ENCODE measurements at regions not wholly inside any gene's neighbourhood (a gene's known extent, or its start where the extent isn't known, plus 50 kb on each side); places are given as distances from the start of the nearest gene placed in this dataset.

GRCh38 chrX:110408949-110409588, 50.4 kb downstream of the RTL9 start:
- DNase-seq (ENCODE audit: low read depth, low spot score), result no peak

- no peak for DNase-seq (ENCODE audit: low read depth, low spot score)
These were observed 51.3 kb downstream of the RTL9 start for GRCh38 chrX:110409925-110410324.

GRCh38 chrX:110410603-110411002, 52.0 kb downstream of the RTL9 start:
- DNase-seq (ENCODE audit: low read depth, low spot score), result no peak

- DNase-seq (ENCODE audit: low read depth, low spot score), result peak; percentile 32
These were observed 54.5 kb downstream of the RTL9 start for GRCh38 chrX:110412971-110413726.

GRCh38 chrX:110413727-110414124, 55.1 kb downstream of the RTL9 start:
- no peak for DNase-seq (ENCODE audit: low read depth, low spot score)

GRCh38 chrX:110414273-110414672, 55.6 kb downstream of the RTL9 start:
- DNase-seq (ENCODE audit: low read depth, low spot score), result no peak

GRCh38 chrX:110414679-110415439, 56.2 kb downstream of the RTL9 start:
- DNase-seq (ENCODE audit: low read depth, low spot score), result no peak

GRCh38 chrX:110415440-110416170, 57.0 kb downstream of the RTL9 start:
- DNase-seq (ENCODE audit: low read depth, low spot score), result no peak

GRCh38 chrX:110417128-110417527, 58.5 kb downstream of the RTL9 start:
- no peak for DNase-seq (ENCODE audit: low read depth, low spot score)

- DNase-seq (ENCODE audit: low read depth, low spot score), result no peak
These were observed 59.9 kb downstream of the RTL9 start for GRCh38 chrX:110418316-110419235.

GRCh38 chrX:110419512-110419911, 60.9 kb downstream of the RTL9 start:
- DNase-seq (ENCODE audit: low read depth, low spot score), result no peak

- DNase-seq (ENCODE audit: low read depth, low spot score), result no peak
These were observed 62.3 kb downstream of the RTL9 start for GRCh38 chrX:110420771-110421499.

GRCh38 chrX:110421500-110422455, 63.1 kb downstream of the RTL9 start:
- DNase-seq (ENCODE audit: low read depth, low spot score), result no peak

GRCh38 chrX:110425222-110426154, 66.8 kb downstream of the RTL9 start:
- no peak for DNase-seq (ENCODE audit: low read depth, low spot score)

GRCh38 chrX:110426155-110426504, 67.5 kb downstream of the RTL9 start:
- DNase-seq (ENCODE audit: low read depth, low spot score), result no peak

GRCh38 chrX:110427076-110427475, 68.4 kb downstream of the RTL9 start:
- DNase-seq (ENCODE audit: low read depth, low spot score), result no peak

- no peak for DNase-seq (ENCODE audit: low read depth, low spot score)
These were observed 69.5 kb downstream of the RTL9 start for GRCh38 chrX:110428144-110428543.

Measured in brain pericyte (primary cell).